ENCODE measurements at regions not wholly inside any gene's neighbourhood (a gene's known extent, or its start where the extent isn't known, plus 50 kb on each side); places are given as distances from the start of the nearest gene placed in this dataset.

- DNase-seq (ENCODE audit: low read depth): no peak
- TF ChIP-seq, protein P1, sequence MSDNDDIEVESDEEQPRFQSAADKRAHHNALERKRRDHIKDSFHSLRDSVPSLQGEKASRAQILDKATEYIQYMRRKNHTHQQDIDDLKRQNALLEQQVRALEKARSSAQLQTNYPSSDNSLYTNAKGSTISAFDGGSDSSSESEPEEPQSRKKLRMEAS (IDR thresholded peaks at IDR 0.05; ENCODE audit: low read depth, low read length): no peak
- TF ChIP-seq POLR2A (IDR thresholded peaks at IDR 0.05; ENCODE audit: extremely low read depth, insufficient read length) (no peak), MYC (IDR thresholded peaks at IDR 0.05; ENCODE audit: low read depth, low read length) (no peak), CTCF (IDR thresholded peaks at IDR 0.05; ENCODE audit: low read depth, low read length) (no peak)
- no peak overlapping the region for H3K4me3 ChIP-seq (ENCODE audit: low read depth, low read length)
These were observed 1495.2 kb downstream of the TBC1D22A start for GRCh38 chr22:48257685-48258055.

- no peak overlapping the region for H3K4me3 ChIP-seq (ENCODE audit: low read depth, low read length)
- DNase-seq (ENCODE audit: low read depth): no peak
- TF ChIP-seq, protein P1 (IDR thresholded peaks at IDR 0.05; ENCODE audit: low read depth, low read length): no peak
- TF ChIP-seq POLR2A (IDR thresholded peaks at IDR 0.05; ENCODE audit: extremely low read depth, insufficient read length) (no peak), CTCF (IDR thresholded peaks at IDR 0.05; ENCODE audit: low read depth, low read length) (no peak), MYC (IDR thresholded peaks at IDR 0.05; ENCODE audit: low read depth, low read length) (no peak)
These were observed 1494.6 kb downstream of the TBC1D22A start for GRCh38 chr22:48256776-48257684.

- H3K4me3 ChIP-seq (ENCODE audit: low read depth, low read length): no peak overlapping the region
- TF ChIP-seq MYC (IDR thresholded peaks at IDR 0.05; ENCODE audit: low read depth, low read length): no peak
- TF ChIP-seq POLR2A (IDR thresholded peaks at IDR 0.05; ENCODE audit: extremely low read depth, insufficient read length): no peak
- TF ChIP-seq, protein P1 (IDR thresholded peaks at IDR 0.05; ENCODE audit: low read depth, low read length): no peak
- no peak for TF ChIP-seq CTCF (IDR thresholded peaks at IDR 0.05; ENCODE audit: low read depth, low read length)
- DNase-seq (ENCODE audit: low read depth): no peak
These were observed 1493.7 kb downstream of the TBC1D22A start for GRCh38 chr22:48256041-48256739.

DNA sequence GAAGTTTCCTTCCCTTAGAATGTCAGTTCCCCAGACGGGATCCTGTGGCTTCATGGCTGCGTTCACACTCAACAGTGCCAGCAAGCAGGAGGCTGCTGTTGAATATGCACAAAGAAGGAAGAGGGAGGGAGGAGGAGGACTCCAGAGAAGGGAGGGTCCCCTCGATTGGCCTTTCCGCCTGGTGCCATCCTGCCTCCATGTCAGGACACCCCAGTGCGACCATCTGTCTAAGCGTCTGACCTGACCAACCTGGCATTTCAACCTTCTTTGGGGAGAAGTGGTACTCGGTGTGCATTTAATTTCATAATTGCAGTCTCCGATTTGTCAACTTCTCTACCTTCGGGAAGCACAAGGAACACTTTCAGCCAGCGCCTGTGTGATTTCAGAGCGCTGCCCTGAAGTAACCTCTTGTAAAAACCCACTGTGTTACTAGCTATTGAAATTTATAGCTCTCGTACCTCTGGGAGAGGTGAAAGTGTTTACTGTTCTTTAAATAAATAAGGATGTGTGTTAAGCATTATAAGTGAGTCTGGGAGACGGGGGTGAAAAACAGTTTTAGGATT lies 1491.9 kb downstream of the TBC1D22A start:
- DNase-seq (ENCODE audit: low read depth): no peak
- no peak overlapping the region for H3K4me3 ChIP-seq (ENCODE audit: low read depth, low read length)
- no peak for TF ChIP-seq POLR2A (IDR thresholded peaks at IDR 0.05; ENCODE audit: extremely low read depth, insufficient read length)
- TF ChIP-seq CTCF (IDR thresholded peaks at IDR 0.05; ENCODE audit: low read depth, low read length): no peak
- TF ChIP-seq, protein P1 (IDR thresholded peaks at IDR 0.05; ENCODE audit: low read depth, low read length): no peak
- TF ChIP-seq MYC (IDR thresholded peaks at IDR 0.05; ENCODE audit: low read depth, low read length): no peak

- no peak for DNase-seq (ENCODE audit: low read depth)
- no peak for TF ChIP-seq CTCF (IDR thresholded peaks at IDR 0.05; ENCODE audit: low read depth, low read length)
- TF ChIP-seq, protein P1 (IDR thresholded peaks at IDR 0.05; ENCODE audit: low read depth, low read length): no peak
These were observed 1491.1 kb downstream of the TBC1D22A start for GRCh38 chr22:48253573-48253972.

More at GRCh38 chr22:48253573-48253972, 1491.1 kb downstream of the TBC1D22A start:
- H3K4me3 ChIP-seq (ENCODE audit: low read depth, low read length): no peak overlapping the region

Measured in NB4 (cell line).